Mucosa of descending colon (tissue), 3 donors: ENCODE measurements at regions not wholly inside any gene's neighbourhood (a gene's known extent, or its start where the extent isn't known, plus 50 kb on each side); places are given as distances from the start of the nearest gene placed in this dataset.
A peak's percentile ranks its signal among the peaks of the same experiment; 100 is the strongest.

Experiments used
- ATAC-seq: fragments of 200-7000 bp; cut with Tn5 transposase; one replicate; pipeline ENCODE4 v1.9.1; 2020; ENCODE audit warnings: mild to moderate bottlenecking, moderate library complexity
- DNase-seq, 3 donors: peaks; one replicate each; pipeline ENCODE4 v3.0.0-alpha.2; 2020
- H3K36me3 ChIP-seq: fragments of 200-600 bp; one replicate; pipeline ENCODE4 v1.8.0; 2021; ENCODE audit warnings: low read depth, mild to moderate bottlenecking
- H3K4me1 ChIP-seq: fragments of 200-600 bp; one replicate; pipeline ENCODE4 v1.8.0; 2021; ENCODE audit warnings: low read depth, mild to moderate bottlenecking
- H3K4me3 ChIP-seq: fragments of 200-600 bp; one replicate; pipeline ENCODE4 v1.8.0; 2021; ENCODE audit warnings: mild to moderate bottlenecking
- H3K9me3 ChIP-seq: fragments of 200-600 bp; one replicate; pipeline ENCODE4 v1.8.0; 2021; ENCODE audit warnings: mild to moderate bottlenecking
- CTCF ChIP-seq: fragments of 200-600 bp; IDR thresholded peaks from one replicate; pipeline ENCODE4 v1.8.0; 2022; ENCODE audit warnings: antibody characterized with exemption, mild to moderate bottlenecking
- intact Hi-C, 2 donors: fragments of 100-400 bp; cut with DNase I in 1 of 2; cut with micrococcal nuclease in 1 of 2; formaldehyde crosslinking; loops; one replicate each; pipeline versions ENCODE4 v1.11.0 to v1.11.1; 2022; cut with DNase I, micrococcal nuclease
- donor health status: DM: no; HTN: no; CAD: no; lungs with moderate emphysema.
- donor health status: DM: no; HTN: no; CAD: no.
- donor health status: DM: no; HTN: yes; CAD: no.

DNA sequence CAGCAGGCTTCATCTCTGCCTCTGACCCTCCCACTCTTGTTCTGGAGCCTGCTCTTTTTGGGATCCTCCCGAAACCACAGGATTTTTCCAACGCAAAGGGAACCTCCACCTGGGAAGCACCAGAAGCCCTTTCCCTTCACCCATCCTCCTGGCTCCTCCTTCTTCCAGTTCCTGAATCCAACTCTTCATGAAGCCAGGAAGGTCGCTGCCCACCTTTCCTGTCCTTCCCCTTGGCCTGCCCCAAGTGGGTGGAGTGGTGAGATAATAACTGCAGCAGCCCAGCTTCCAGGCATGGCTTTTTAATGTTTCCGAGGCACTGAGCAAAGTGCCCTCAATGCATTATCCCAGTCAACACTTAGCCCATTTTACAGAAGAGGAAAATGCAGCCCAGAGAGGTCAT lies 70.8 kb upstream of the EEPD1 start:
- Histone ChIP-seq H3K36me3 (no peaks in the 10 kb centered on the region), H3K4me3 (no peak overlapping the region), H3K9me3 (no peaks in the 10 kb centered on the region), H3K4me1 (no peaks in the 10 kb centered on the region)
- intact Hi-C loops: no loop called here
- ATAC-seq (no peak), DNase-seq (no peak)
- TF ChIP-seq CTCF: no peak

- no peak for DNase-seq
- Histone ChIP-seq H3K4me1 (no peaks in the 10 kb centered on the region), H3K4me3 (no peak overlapping the region), H3K36me3 (no peaks in the 10 kb centered on the region), H3K9me3 (no peaks in the 10 kb centered on the region)
- intact Hi-C loops: no loop called here
- no peak for ATAC-seq
- no peak for TF ChIP-seq CTCF
Observed at GRCh38 chr7:36082910-36083309, 70.1 kb upstream of the EEPD1 start.

DNA sequence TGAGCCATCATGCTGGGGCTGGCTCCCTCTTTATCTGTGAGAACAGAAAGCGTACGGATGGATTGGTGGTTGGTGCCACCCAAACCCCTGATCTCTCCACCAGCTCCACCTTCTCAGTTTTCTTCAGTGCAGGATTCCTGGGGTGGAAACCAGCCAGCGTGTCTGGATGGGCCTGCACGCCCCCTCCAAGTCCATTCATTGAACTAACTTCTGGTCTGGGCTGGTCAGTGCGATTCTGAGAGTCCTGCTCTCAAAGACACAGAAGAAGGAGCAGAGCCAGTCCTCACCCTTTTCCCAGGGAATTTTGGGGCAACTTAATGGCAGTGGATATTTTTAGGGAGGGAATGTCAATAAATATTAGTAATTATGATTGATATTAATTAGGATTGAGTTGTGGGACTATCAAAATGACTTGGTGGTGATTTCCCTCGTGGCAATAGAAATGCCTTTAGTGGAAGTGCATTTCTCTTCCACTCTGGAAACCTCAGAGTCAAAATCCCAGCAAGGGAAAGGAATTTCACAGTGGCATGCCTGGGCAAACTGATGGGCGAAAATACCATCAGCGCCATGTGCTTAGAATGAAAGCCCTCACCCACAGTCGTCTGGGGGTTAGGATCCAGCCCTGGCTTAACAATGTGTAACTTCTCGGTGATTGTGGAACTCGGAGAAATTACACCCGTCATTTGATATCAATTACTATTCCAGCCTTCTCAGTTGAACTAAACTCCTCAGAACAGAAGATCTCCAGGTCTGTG lies 69.3 kb upstream of the EEPD1 start:
- ATAC-seq: no peak
- Histone ChIP-seq H3K4me3 (no peak overlapping the region), H3K4me1 (no peaks in the 10 kb centered on the region), H3K9me3 (no peaks in the 10 kb centered on the region), H3K36me3 (no peaks in the 10 kb centered on the region)
- DNase-seq: no peak
- intact Hi-C loops: no loop called here
- TF ChIP-seq CTCF: no peak

DNA sequence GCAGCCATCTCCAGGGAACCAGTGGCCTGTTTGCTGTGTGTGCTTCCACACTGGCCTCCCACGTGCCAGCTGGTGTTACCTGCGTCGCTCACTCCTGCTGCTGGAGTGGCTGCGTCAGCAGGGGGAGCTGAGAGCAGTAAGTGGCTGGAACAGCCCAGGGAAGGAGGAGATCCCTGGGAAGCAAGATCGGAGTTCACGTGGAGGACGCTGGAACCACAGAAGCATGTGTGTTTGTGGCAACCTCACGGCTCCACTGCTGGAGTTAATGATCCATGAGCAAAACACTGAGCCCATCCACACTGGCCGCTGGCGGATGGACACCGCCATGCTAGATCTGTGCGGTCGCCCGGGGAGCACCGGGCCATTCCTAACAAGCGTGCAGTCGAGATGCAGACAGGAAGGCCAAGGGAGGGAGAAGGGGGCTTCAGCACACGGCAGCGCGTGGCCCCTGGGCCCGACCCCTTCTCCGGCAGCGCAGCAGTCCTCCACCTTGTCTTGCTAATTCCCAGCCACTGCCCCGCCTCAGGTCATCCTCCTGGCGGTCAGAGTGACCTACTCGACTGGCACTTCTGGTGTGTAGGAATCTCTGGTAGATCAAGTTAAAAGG lies 68.5 kb upstream of the EEPD1 start:
- H3K4me1 ChIP-seq: no peaks in the 10 kb centered on the region
- DNase-seq (peak; percentile 62 to 85 (median 82)), ATAC-seq (peak; percentile 98)
- peak; percentile 25 for TF ChIP-seq CTCF
- no peak overlapping the region for H3K4me3 ChIP-seq
- H3K36me3 ChIP-seq: no peaks in the 10 kb centered on the region
- no peaks in the 10 kb centered on the region for H3K9me3 ChIP-seq
- intact Hi-C loops: no loop called here

DNA sequence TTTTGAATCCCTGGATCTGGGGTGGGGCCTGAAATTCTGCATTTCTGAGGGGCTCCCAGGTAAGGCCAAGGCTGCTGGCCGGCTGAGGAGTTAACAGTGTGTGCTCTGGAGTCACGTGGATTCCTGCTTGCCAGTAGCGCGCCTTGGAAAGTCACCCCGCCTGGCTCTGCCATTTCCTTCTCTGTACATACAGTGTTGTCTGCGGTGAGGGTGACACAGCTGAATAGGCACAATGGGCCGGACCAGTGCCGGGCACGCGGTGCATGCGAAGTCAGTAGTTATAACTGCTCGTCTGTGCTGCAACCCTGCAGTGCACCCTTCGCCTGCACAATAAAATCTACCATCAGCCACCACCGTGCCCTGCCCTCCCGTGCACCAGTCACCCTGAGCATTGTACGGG lies 68.0 kb upstream of the EEPD1 start:
- intact Hi-C loops: no loop called here
- Histone ChIP-seq H3K4me1 (no peaks in the 10 kb centered on the region), H3K36me3 (no peaks in the 10 kb centered on the region), H3K4me3 (no peak overlapping the region), H3K9me3 (no peaks in the 10 kb centered on the region)
- no peak for DNase-seq
- no peak for ATAC-seq
- TF ChIP-seq CTCF: no peak
